H7 (cell line): ENCODE measurements at regions not wholly inside any gene's neighbourhood (a gene's known extent, or its start where the extent isn't known, plus 50 kb on each side); places are given as distances from the start of the nearest gene placed in this dataset.

Experiments used
- DNase-seq: peaks from one replicate; pipeline ENCODE4 v3.0.0; 2012
- H3K27me3 ChIP-seq: 2 replicates; pipeline ENCODE4 v1.6.0; 2011; ENCODE audit warnings: mild to moderate bottlenecking, low read length; ENCODE audit not compliant: control insufficient read depth, insufficient read depth
- H3K36me3 ChIP-seq: replicated peaks from 2 replicates; pipeline ENCODE4 v1.5.1; 2011; ENCODE audit warnings: low read length; ENCODE audit not compliant: control insufficient read depth, insufficient read depth
- H3K4me3 ChIP-seq: 2 replicates; pipeline ENCODE4 v1.5.1; 2011; ENCODE audit warnings: low read depth, mild to moderate bottlenecking, control low read depth, low read length, moderate library complexity; ENCODE audit not compliant: insufficient read depth

- no peaks in the 10 kb centered on the region for H3K27me3 ChIP-seq
- H3K4me3 ChIP-seq, result no peak overlapping the region
- DNase-seq, result no peak
- no peaks in the 10 kb centered on the region for H3K36me3 ChIP-seq
Measured at GRCh38 chr13:47064381-47064780, 167.5 kb upstream of the HTR2A start.

- no peak for DNase-seq
- Histone ChIP-seq H3K4me3 (no peak overlapping the region), H3K36me3 (no peaks in the 10 kb centered on the region), H3K27me3 (no peaks in the 10 kb centered on the region)
Measured at GRCh38 chr13:47049276-47049989, 152.6 kb upstream of the HTR2A start.

GRCh38 chr13:47046706-47047105 lies 149.9 kb upstream of the HTR2A start:
- Histone ChIP-seq H3K4me3 (no peak overlapping the region), H3K36me3 (no peaks in the 10 kb centered on the region), H3K27me3 (no peaks in the 10 kb centered on the region)
- DNase-seq, result no peak

GRCh38 chr13:47044842-47045241 lies 148.0 kb upstream of the HTR2A start:
- no peaks in the 10 kb centered on the region for H3K27me3 ChIP-seq
- no peak overlapping the region for H3K4me3 ChIP-seq
- DNase-seq, result no peak
- H3K36me3 ChIP-seq, result no peaks in the 10 kb centered on the region

- H3K36me3 ChIP-seq, result no peaks in the 10 kb centered on the region
- DNase-seq, result no peak
- H3K27me3 ChIP-seq, result no peaks in the 10 kb centered on the region
- no peak overlapping the region for H3K4me3 ChIP-seq
Measured at GRCh38 chr13:47039106-47039505, 142.3 kb upstream of the HTR2A start.

GRCh38 chr13:47038188-47038587 lies 141.3 kb upstream of the HTR2A start:
- Histone ChIP-seq H3K36me3 (no peaks in the 10 kb centered on the region), H3K4me3 (no peak overlapping the region), H3K27me3 (no peaks in the 10 kb centered on the region)
- DNase-seq, result no peak

- DNase-seq, result no peak
- Histone ChIP-seq H3K4me3 (no peak overlapping the region), H3K27me3 (no peaks in the 10 kb centered on the region), H3K36me3 (no peaks in the 10 kb centered on the region)
Measured at GRCh38 chr13:47036294-47037008, 139.6 kb upstream of the HTR2A start.

GRCh38 chr13:47033216-47033615 lies 136.4 kb upstream of the HTR2A start:
- DNase-seq, result no peak
- Histone ChIP-seq H3K36me3 (no peaks in the 10 kb centered on the region), H3K27me3 (no peaks in the 10 kb centered on the region), H3K4me3 (no peak overlapping the region)

- Histone ChIP-seq H3K4me3 (no peak overlapping the region), H3K36me3 (no peaks in the 10 kb centered on the region), H3K27me3 (no peaks in the 10 kb centered on the region)
- DNase-seq, result no peak
Measured at GRCh38 chr13:47027780-47028437, 131.1 kb upstream of the HTR2A start.

GRCh38 chr13:47025791-47026447 lies 129.1 kb upstream of the HTR2A start:
- Histone ChIP-seq H3K27me3 (no peaks in the 10 kb centered on the region), H3K36me3 (no peaks in the 10 kb centered on the region), H3K4me3 (no peak overlapping the region)
- no peak for DNase-seq

- no peak for DNase-seq
- H3K27me3 ChIP-seq, result no peaks in the 10 kb centered on the region
- H3K4me3 ChIP-seq, result no peak overlapping the region
- H3K36me3 ChIP-seq, result no peaks in the 10 kb centered on the region
Measured at GRCh38 chr13:47019977-47020376, 123.1 kb upstream of the HTR2A start.

GRCh38 chr13:47017476-47017875 lies 120.6 kb upstream of the HTR2A start:
- Histone ChIP-seq H3K4me3 (no peak overlapping the region), H3K36me3 (no peaks in the 10 kb centered on the region), H3K27me3 (no peaks in the 10 kb centered on the region)
- no peak for DNase-seq

- DNase-seq, result no peak
- no peaks in the 10 kb centered on the region for H3K36me3 ChIP-seq
- no peak overlapping the region for H3K4me3 ChIP-seq
- no peaks in the 10 kb centered on the region for H3K27me3 ChIP-seq
Measured at GRCh38 chr13:47008318-47008717, 111.5 kb upstream of the HTR2A start.

GRCh38 chr13:47005756-47006414 lies 109.0 kb upstream of the HTR2A start:
- Histone ChIP-seq H3K4me3 (no peak overlapping the region), H3K36me3 (no peaks in the 10 kb centered on the region), H3K27me3 (no peaks in the 10 kb centered on the region)
- DNase-seq, result no peak
